Heart right ventricle (tissue), 16 donors: ENCODE measurements at regions not wholly inside any gene's neighbourhood (a gene's known extent, or its start where the extent isn't known, plus 50 kb on each side); places are given as distances from the start of the nearest gene placed in this dataset.
A peak's percentile ranks its signal among the peaks of the same experiment; 100 is the strongest.
"Not testable (repeated sequence)": the region's sequence is repeated elsewhere in the genome, so short reads cannot be mapped to it uniquely, and the experiment has no call there.

Experiments used
- ATAC-seq, 8 donors: fragments of 200-7000 bp; cut with Tn5 transposase; one replicate each; pipeline ENCODE4 v1.9.1; 2020; ENCODE audit warnings: mild to moderate bottlenecking in 8 of 8, moderate library complexity in 8 of 8, moderate number of reproducible peaks in 1 of 8
- DNase-seq, 2 donors: peaks; one replicate each; pipeline ENCODE4 v3.0.0-alpha.2; 2020
- H3K27ac ChIP-seq, 10 donors: fragments of 200-600 bp; sonication (generic) in 2 of 10; one replicate each; pipeline versions ENCODE4 v1.5.0 to v1.8.0; 2020 to 2022; ENCODE audit warnings: mild to moderate bottlenecking in 3 of 10
- H3K27me3 ChIP-seq, 7 donors: fragments of 200-600 bp; one replicate each; pipeline ENCODE4 v1.8.0; 2021 to 2022; ENCODE audit warnings: mild to moderate bottlenecking in 2 of 7
- H3K36me3 ChIP-seq, 9 donors: fragments of 200-600 bp; sonication (generic) in 1 of 9; one replicate each; pipeline versions ENCODE4 v1.5.0 to v1.8.0; 2020 to 2022; ENCODE audit warnings: mild to moderate bottlenecking in 2 of 9
- H3K4me1 ChIP-seq, 9 donors: fragments of 200-600 bp; sonication (generic) in 1 of 9; one replicate each; pipeline versions ENCODE4 v1.5.0 to v1.8.0; 2020 to 2022; ENCODE audit warnings: mild to moderate bottlenecking in 4 of 9
- H3K4me3 ChIP-seq, 10 donors: fragments of 200-600 bp; sonication (generic) in 2 of 10; one replicate each; pipeline versions ENCODE4 v1.5.0 to v1.8.0; 2020 to 2022; ENCODE audit warnings: mild to moderate bottlenecking in 7 of 10, moderate library complexity in 2 of 10
- H3K9me3 ChIP-seq, 11 donors: fragments of 200-600 bp in 10 of 11; sonication (generic) in 2 of 11; one replicate each; pipeline versions ENCODE4 v1.5.0 to v1.8.0; 2013 to 2022; ENCODE audit warnings: mild to moderate bottlenecking in 2 of 11, control low read depth in 1 of 11, moderate library complexity in 1 of 11
- CTCF ChIP-seq, 9 donors: fragments of 200-600 bp; sonication (generic) in 2 of 9; IDR thresholded peaks; one replicate each; pipeline versions ENCODE4 v1.5.0 to v1.8.0; 2021 to 2022; ENCODE audit warnings: antibody characterized with exemption in 9 of 9, mild to moderate bottlenecking in 5 of 9, moderate library complexity in 1 of 9
- WGBS, 2 donors: extraction: QIAGEN DNeasy Blood & Tissue Kit; methylation state at CpG; one replicate each; pipeline ENCODE4 v1.1.7; 2013; ENCODE audit warnings: inconsistent platforms in 1 of 2; 5-methylcytosine and 5-hydroxymethylcytosine counted together
- intact Hi-C, 10 donors: fragments of 100-400 bp; cut with DNase I; formaldehyde crosslinking; loops; one replicate each; pipeline versions ENCODE4 v1.11.1 to v1.14.2; 2022
- donor health status: Arrhythmogenic right ventricular cardiomyopathy.
- donor health status: ischemic (EF 13 %, LVEDD 7.1; RV severe dilation, severe dysfunction).
- donor health status: healthy with polysubstance abuse.
- donor health status: DM: no; HTN: yes; CAD: no.
- donor health status: DM: no; HTN: no; CAD: no.
- donor health status: ischemic (EF 25% LVEDD 6.9; RV normal size, moderate dysfunction).
- donor health status: ischemic (EF 25% LVEDD 5.7; RV mildly dilated, moderate dysfunction).
- donor health status: healthy.
- donor health status: DM: yes; HTN: yes; CAD: no.
- donor health status: Ischemic cardiomyopathy.
- donor health status: ischemic (EF 35%, LVEDD 5.7; RV mildly dilated, moderate dysfunction).
- donor health status: nonischemic (EF 11% LVEDD 7.7; RV severe dilation, severe dysfunction).
- donor health status: DM: yes; HTN: yes; CAD: no.
- donor health status: PGD.
- donor health status: ischemic (EF 29% LVEDD 5.4; RV normal size, mild dysfunction).
- donor health status: nonischemic (EF 23%, LVEDD 6.1; RV moderate dilation, normal function).

DNA sequence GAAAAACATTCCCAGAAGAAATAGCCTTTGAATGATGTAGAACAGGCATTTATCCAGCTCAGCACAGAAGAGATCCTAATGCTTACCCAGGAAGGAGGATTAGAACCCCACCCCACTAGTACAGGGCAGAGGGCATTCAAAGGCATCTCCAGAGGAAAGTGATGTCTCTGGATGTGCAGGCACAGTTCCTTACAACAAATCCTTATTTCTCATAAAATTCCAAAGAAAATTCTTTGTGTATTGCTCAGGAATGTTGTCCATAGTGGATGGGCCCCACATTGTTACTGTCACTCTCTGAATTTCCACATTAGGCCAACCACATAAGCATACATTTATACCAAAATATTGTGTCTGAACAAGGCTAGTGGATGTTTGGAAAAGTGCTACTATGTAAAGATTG lies 243.0 kb downstream of the ADRA2A start:
- intact Hi-C loops: no loop called here
- H3K4me3 ChIP-seq: no peak overlapping the region
- no peaks in the 10 kb centered on the region for H3K4me1 ChIP-seq
- H3K27me3 ChIP-seq: peaks cover 0 to 14% (median 0%) of the 10 kb centered on the region in 7 donors
- DNase-seq (no peak), ATAC-seq (no peak)
- no peak for TF ChIP-seq CTCF (IDR thresholded peaks at IDR 0.05)
- no peaks in the 10 kb centered on the region for H3K36me3 ChIP-seq
- H3K27ac ChIP-seq: no peak overlapping the region
- H3K9me3 ChIP-seq: peaks cover 0 to 8% (median 0%) of the 10 kb centered on the region in 11 donors

- H3K4me1 ChIP-seq: no peaks in the 10 kb centered on the region
- H3K36me3 ChIP-seq: no peaks in the 10 kb centered on the region
- intact Hi-C loops: no loop called here
- H3K9me3 ChIP-seq: peaks cover 0 to 8% (median 0%) of the 10 kb centered on the region in 11 donors
- H3K27ac ChIP-seq: no peak overlapping the region
- no peak for DNase-seq
- no peak for ATAC-seq
- 72 to 79% methylated on average over 3 of the region's 3 CpGs for WGBS, 2 donors
- H3K4me3 ChIP-seq: no peak overlapping the region
- peak in 1 of 9 donors; percentile 16 for TF ChIP-seq CTCF (IDR thresholded peaks at IDR 0.05)
- peaks cover 0 to 8% (median 0%) of the 10 kb centered on the region in 7 donors for H3K27me3 ChIP-seq
These were observed 246.6 kb downstream of the ADRA2A start for GRCh38 chr10:111323389-111323966.

GRCh38 chr10:111332174-111332573 lies 255.3 kb downstream of the ADRA2A start:
- H3K36me3 ChIP-seq, intact Hi-C loops, H3K27ac ChIP-seq, H3K4me3 ChIP-seq, H3K27me3 ChIP-seq, DNase-seq, H3K4me1 ChIP-seq, ATAC-seq: not testable (repeated sequence)
- peaks cover 0 to 13% (median 0%) of the 10 kb centered on the region in 11 donors for H3K9me3 ChIP-seq
- 35 to 36% methylated on average over 1 of the region's 1 CpG for WGBS, 2 donors

DNA sequence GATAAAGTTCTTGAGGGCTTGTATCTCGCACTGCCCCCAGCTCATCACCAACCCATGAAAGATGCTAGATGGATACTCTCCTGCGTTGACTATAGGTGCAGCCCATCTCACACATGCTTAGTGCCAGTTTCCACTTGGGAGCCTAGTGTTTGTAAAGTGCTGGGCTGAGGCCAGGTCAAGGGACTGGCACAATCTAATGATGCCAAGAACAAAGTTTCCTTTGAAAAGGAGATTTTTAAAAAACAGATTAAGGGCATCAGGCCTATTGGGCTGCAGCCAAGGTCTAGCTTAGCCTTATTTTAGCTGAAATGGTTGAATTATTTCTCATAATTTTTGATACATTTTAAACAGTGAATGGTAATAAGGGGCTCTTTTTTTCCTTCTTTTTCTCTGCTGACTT lies 259.0 kb downstream of the ADRA2A start:
- WGBS, 2 donors: 78 to 79% methylated on average over 2 of the region's 2 CpGs
- intact Hi-C loops: no loop called here
- no peak overlapping the region for H3K27ac ChIP-seq
- no peak for DNase-seq
- H3K27me3 ChIP-seq: no peaks in the 10 kb centered on the region
- H3K4me1 ChIP-seq: no peaks in the 10 kb centered on the region
- H3K4me3 ChIP-seq: no peak overlapping the region
- ATAC-seq: no peak
- TF ChIP-seq CTCF (IDR thresholded peaks at IDR 0.05): no peak
- no peaks in the 10 kb centered on the region for H3K36me3 ChIP-seq
- H3K9me3 ChIP-seq: peaks cover 0 to 21% (median 1%) of the 10 kb centered on the region in 11 donors

DNA sequence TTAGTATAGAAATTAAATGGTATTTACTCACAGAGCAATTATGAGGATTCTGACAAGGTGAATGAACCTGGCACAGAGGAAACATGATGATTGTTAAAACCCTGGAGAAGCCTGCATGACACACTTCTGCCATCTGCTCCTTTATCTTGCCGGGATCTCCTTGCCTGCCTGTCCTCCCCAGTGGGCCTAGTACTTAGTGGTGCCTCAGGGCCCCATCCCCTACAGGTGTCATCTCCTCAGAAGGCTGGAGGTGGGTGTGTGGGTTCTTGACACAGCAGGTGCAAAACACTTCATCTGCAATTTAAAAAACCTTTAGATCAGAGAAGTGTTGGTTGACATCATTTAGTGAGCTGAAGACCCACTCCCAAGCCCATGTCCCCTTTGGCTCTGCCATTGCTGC lies 261.2 kb downstream of the ADRA2A start:
- intact Hi-C loops: no loop called here
- WGBS, 2 donors: 79 to 88% methylated on average over 1 of the region's 1 CpG
- H3K36me3 ChIP-seq: no peaks in the 10 kb centered on the region

More for the DNA sequence above, 261.2 kb downstream of the ADRA2A start:
- H3K27me3 ChIP-seq: no peaks in the 10 kb centered on the region
- DNase-seq (no peak), ATAC-seq (no peak)
- no peak overlapping the region for H3K27ac ChIP-seq
- no peak for TF ChIP-seq CTCF (IDR thresholded peaks at IDR 0.05)
- H3K9me3 ChIP-seq: peaks cover 0 to 39% (median 8%) of the 10 kb centered on the region in 11 donors
- H3K4me1 ChIP-seq: no peaks in the 10 kb centered on the region
- no peak overlapping the region for H3K4me3 ChIP-seq
